IMR-90 (cell line): ENCODE measurements at regions not wholly inside any gene's neighbourhood (a gene's known extent, or its start where the extent isn't known, plus 50 kb on each side); places are given as distances from the start of the nearest gene placed in this dataset.

Source experiments
- ATAC-seq: fragments of 200-7000 bp; cut with Tn5 transposase; 2 replicates; pipeline ENCODE4 v1.9.1; 2020; ENCODE audit warnings: low read depth, mild to moderate bottlenecking, moderate library complexity
- BruUV-seq: library from RNA; stranded (reverse); fragments of 400-500 nt; replicated peaks from 2 replicates; lab custom pipeline; 2021; lab: Mats Ljungman, UMichigan
- CTCF ChIA-PET: fragments of 300-600 bp; formaldehyde crosslinking; extraction: SDS; loops from one replicate; lab custom pipeline; 2021; ENCODE audit warnings: antibody characterized with exemption; lab: Yijun Ruan, JAX
- POLR2A ChIA-PET: fragments of 300-600 bp; sonication (Branson Sonifier 250); formaldehyde crosslinking; loops from one replicate; lab custom pipeline; 2022; ENCODE audit warnings: antibody characterized with exemption; ENCODE audit not compliant: unreplicated experiment; lab: Charles Lee
- DNase-seq: peaks from one replicate; pipeline ENCODE4 v3.0.0; 2013
- H2AFZ ChIP-seq: replicated peaks from 2 replicates; pipeline ENCODE3; 2013; ENCODE audit warnings: low read length, mild to moderate bottlenecking; ENCODE audit not compliant: poor library complexity
- H2AK5ac ChIP-seq: 2 replicates; pipeline ENCODE4 v1.6.1; 2013; ENCODE audit warnings: low read depth, low read length, inconsistent platforms
- H2AK9ac ChIP-seq: replicated peaks from 2 replicates; pipeline ENCODE3; 2013; ENCODE audit warnings: mild to moderate bottlenecking, low read depth, low read length, moderate library complexity; ENCODE audit not compliant: poor library complexity
- H2BK120ac ChIP-seq: 2 replicates; pipeline ENCODE4 v1.6.1; 2013; ENCODE audit warnings: low read depth, low read length, inconsistent platforms
- H2BK15ac ChIP-seq: 3 replicates; pipeline ENCODE4 v1.6.1; 2013; ENCODE audit warnings: low read depth, low read length, inconsistent platforms
- H2BK20ac ChIP-seq: 2 replicates; pipeline ENCODE4 v1.6.1; 2013; ENCODE audit warnings: low read depth, mild to moderate bottlenecking, inconsistent platforms, low read length, moderate library complexity
- H2BK5ac ChIP-seq: 2 replicates; pipeline ENCODE4 v1.6.1; 2013; ENCODE audit warnings: mild to moderate bottlenecking, low read depth, low read length, inconsistent platforms; ENCODE audit not compliant: poor library complexity, severe bottlenecking
- H3K14ac ChIP-seq: replicated peaks from 2 replicates; pipeline ENCODE4 v1.6.1; 2013; ENCODE audit warnings: low read depth, low read length, inconsistent platforms
- H3K18ac ChIP-seq: 2 replicates; pipeline ENCODE4 v1.6.1; 2013; ENCODE audit warnings: low read depth, low read length, control low read depth
- H3K23ac ChIP-seq: 2 replicates; pipeline ENCODE4 v1.6.1; 2013; ENCODE audit warnings: low read depth, low read length, inconsistent platforms
- H3K27ac ChIP-seq: 2 replicates; pipeline ENCODE4 v1.5.1; 2013; ENCODE audit warnings: mild to moderate bottlenecking, control low read depth, low read length; ENCODE audit not compliant: insufficient read depth
- H3K27me3 ChIP-seq: 2 replicates; pipeline ENCODE4 v1.6.1; 2013; ENCODE audit warnings: low read length; ENCODE audit not compliant: control insufficient read depth, insufficient read depth
- H3K36me3 ChIP-seq: 2 replicates; pipeline ENCODE4 v1.6.1; 2013; ENCODE audit warnings: low read length, mixed read lengths; ENCODE audit not compliant: control insufficient read depth, insufficient read depth
- H3K4ac ChIP-seq: 2 replicates; pipeline ENCODE4 v1.6.1; 2013; ENCODE audit warnings: low read depth, low read length, inconsistent platforms
- H3K4me1 ChIP-seq: 2 replicates; pipeline ENCODE4 v1.6.1; 2013; ENCODE audit warnings: low read length, mixed read lengths; ENCODE audit not compliant: control insufficient read depth, insufficient read depth
- H3K4me2 ChIP-seq: 2 replicates; pipeline ENCODE4 v1.6.1; 2013; ENCODE audit warnings: low read depth, mild to moderate bottlenecking, control low read depth, low read length, moderate library complexity
- H3K4me3 ChIP-seq: 2 replicates; pipeline ENCODE4 v1.5.1; 2013; ENCODE audit warnings: low read depth, mild to moderate bottlenecking, control low read depth, low read length, moderate library complexity; ENCODE audit not compliant: insufficient read depth
- H3K56ac ChIP-seq: 2 replicates; pipeline ENCODE4 v1.6.1; 2013; ENCODE audit warnings: low read length, inconsistent platforms; ENCODE audit not compliant: insufficient read depth; ENCODE audit errors: extremely low read depth
- H3K79me1 ChIP-seq, 2 experiments: 2 replicates each; pipeline ENCODE4 v1.6.1; 2013; ENCODE audit warnings: low read length in 2 of 2, inconsistent platforms in 1 of 2, low read depth in 1 of 2
- H3K9ac ChIP-seq: 2 replicates; pipeline ENCODE4 v1.6.1; 2013; ENCODE audit warnings: low read depth, low read length, control low read depth
- H3K9me1 ChIP-seq: 2 replicates; pipeline ENCODE4 v1.6.1; 2013; ENCODE audit warnings: low read length, inconsistent platforms; ENCODE audit not compliant: insufficient read depth
- H3K9me3 ChIP-seq: 2 replicates; pipeline ENCODE4 v1.6.1; 2013; ENCODE audit warnings: low read length; ENCODE audit not compliant: control insufficient read depth, insufficient read depth
- H4K20me1 ChIP-seq: 2 replicates; pipeline ENCODE4 v1.6.1; 2013; ENCODE audit warnings: low read length, inconsistent platforms; ENCODE audit not compliant: insufficient read depth
- H4K5ac ChIP-seq: 2 replicates; pipeline ENCODE4 v1.6.1; 2013; ENCODE audit warnings: mild to moderate bottlenecking, low read depth, low read length, control low read depth
- H4K8ac ChIP-seq, 2 experiments: 2 replicates each; pipeline ENCODE4 v1.6.1; 2013; ENCODE audit warnings: low read depth in 2 of 2, low read length in 2 of 2, control low read depth in 1 of 2, inconsistent platforms in 1 of 2
- H4K91ac ChIP-seq: 2 replicates; pipeline ENCODE4 v1.6.1; 2013; ENCODE audit warnings: low read depth, low read length, inconsistent platforms; ENCODE audit not compliant: insufficient read depth
- BHLHE40 ChIP-seq: fragments of 150-350 bp; IDR thresholded peaks from 2 replicates; pipeline ENCODE4 v1.6.1; 2016; ENCODE audit warnings: mild to moderate bottlenecking, low read depth, low read length
- CHD1 ChIP-seq: IDR thresholded peaks from 2 replicates; pipeline ENCODE4 v1.6.1; 2012; ENCODE audit warnings: low read depth, low read length, improper control_type of control experiment
- ELK1 ChIP-seq: fragments of 150-350 bp; IDR thresholded peaks from 2 replicates; pipeline ENCODE4 v1.6.1; 2016; ENCODE audit warnings: low read depth, mild to moderate bottlenecking, low read length, moderate library complexity, borderline replicate concordance
- MAFK ChIP-seq: IDR thresholded peaks from 2 replicates; pipeline ENCODE4 v1.6.1; 2012; ENCODE audit warnings: low read depth, low read length, improper control_type of control experiment
- RCOR1 ChIP-seq: IDR thresholded peaks from 2 replicates; pipeline ENCODE4 v1.6.1; 2012; ENCODE audit warnings: mild to moderate bottlenecking, low read length, improper control_type of control experiment; ENCODE audit not compliant: insufficient replicate concordance
- dilution Hi-C: fragments of 300-500 bp; cut with HindIII; formaldehyde crosslinking; loops from one replicate; pipeline ENCODE4 v1.14.3; 2018; ENCODE audit warnings: low sequenced_read_pairs; ENCODE audit not compliant: unreplicated experiment
- in situ Hi-C: fragments of 300-500 bp; cut with MboI; formaldehyde crosslinking; loops from 3 replicates; pipeline ENCODE4 v1.14.3; 2019; ENCODE audit warnings: low sequenced_read_pairs, inconsistent platforms, mixed read lengths
- intact Hi-C: fragments of 100-400 bp; cut with micrococcal nuclease; formaldehyde crosslinking; loops from 2 replicates; pipeline ENCODE4 v1.10.0; 2022

DNA sequence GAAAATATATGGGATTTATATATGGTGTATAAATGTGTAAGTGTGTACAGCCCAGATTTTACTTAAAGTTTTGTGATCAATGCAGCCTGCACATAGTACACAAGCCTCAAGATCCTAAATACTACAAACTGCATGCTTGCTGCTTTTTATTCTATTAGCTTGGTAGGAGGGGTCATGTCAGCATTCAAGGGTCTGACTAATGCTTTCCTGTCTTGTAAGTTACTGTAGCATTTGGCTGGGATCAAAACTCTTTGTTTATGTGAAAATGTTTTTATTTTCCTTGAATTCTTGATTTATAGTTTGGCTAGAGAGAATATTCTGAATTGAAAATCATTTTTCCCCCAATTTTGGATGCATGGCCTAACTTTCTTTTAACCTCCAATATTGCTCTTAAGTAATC, 370.9 kb downstream of the NSUN3 start:
- ChIA-PET POLR2A (no interaction called here), CTCF (no interaction called here)
- Histone ChIP-seq H3K18ac (no peak overlapping the region), H3K14ac (no peak overlapping the region), H3K27ac (no peak overlapping the region), H3K56ac (no peak overlapping the region), H4K20me1 (no peaks in the 10 kb centered on the region), H2BK20ac (no peak overlapping the region), H4K5ac (no peak overlapping the region), H3K4me3 (no peak overlapping the region), H3K9ac (no peak overlapping the region), H4K8ac (no peak overlapping the region), H2AK9ac (no peak overlapping the region), H3K36me3 (no peaks in the 10 kb centered on the region), H3K9me1 (0 out of 2 replicates have a peak, but pooled peaks cover 4% of the 10 kb centered on the region), H3K79me1 (no peaks in the 10 kb centered on the region), H2BK5ac (no peak overlapping the region), H2BK15ac (no peak overlapping the region), H3K4me2 (no peak overlapping the region), H2AK5ac (no peak overlapping the region), H3K4me1 (0 out of 2 replicates have a peak, but pooled peaks cover 4% of the 10 kb centered on the region), H2AFZ (no peak overlapping the region), H3K9me3 (no peaks in the 10 kb centered on the region), H2BK120ac (no peak overlapping the region), H4K91ac (no peak overlapping the region), H3K23ac (no peak overlapping the region), H3K27me3 (no peaks in the 10 kb centered on the region), H3K4ac (no peak overlapping the region)
- peak; percentile 37 for DNase-seq
- BruUV-seq: no TSS peak
- no peak for ATAC-seq
- dilution Hi-C loops: no loop called here
- TF ChIP-seq BHLHE40 (no peak), RCOR1 (no peak), MAFK (no peak), CHD1 (no peak), ELK1 (no peak)
- intact Hi-C loops: loop anchor here (2.0 kb wide), 1 partner anchor 13 kb away; no protein-coding TSS in a partner anchor
- in situ Hi-C loops: no loop called here
